Stimulated activated CD4-positive, alpha-beta T cell treated with anti-CD3 and anti-CD28 coated beads, Interleukin-2, amount 100 ng/mL, for 24 hours (primary cell): ENCODE measurements at regions not wholly inside any gene's neighbourhood (a gene's known extent, or its start where the extent isn't known, plus 50 kb on each side); places are given as distances from the start of the nearest gene placed in this dataset.
A peak's percentile ranks its signal among the peaks of the same experiment; 100 is the strongest.
"Not testable (repeated sequence)": the region's sequence is repeated elsewhere in the genome, so short reads cannot be mapped to it uniquely, and the experiment has no call there.

Experiments used
- DNase-seq, 2 donors: peaks; one replicate each; pipeline ENCODE4 v3.0.0-alpha.2; 2020

- DNase-seq = peak; percentile 39 to 41
Measured at GRCh38 chr7:3094701-3095445, 51.2 kb upstream of the CARD11 start.

- no peak for DNase-seq
Measured at GRCh38 chr7:3097734-3098133, 54.1 kb upstream of the CARD11 start.

GRCh38 chr7:3102159-3102558 is 58.5 kb upstream of the CARD11 start:
- DNase-seq = no peak

- no peak for DNase-seq
Measured at GRCh38 chr7:3103614-3104398, 60.1 kb upstream of the CARD11 start.

GRCh38 chr7:3105856-3106255 is 62.2 kb upstream of the CARD11 start:
- no peak for DNase-seq

- peak in 1 of 2 donors; percentile 41 for DNase-seq
Measured at GRCh38 chr7:3106361-3106826, 62.7 kb upstream of the CARD11 start.

GRCh38 chr7:3107228-3107763 is 63.6 kb upstream of the CARD11 start:
- no peak for DNase-seq

GRCh38 chr7:3107889-3108570 is 64.4 kb upstream of the CARD11 start:
- DNase-seq = no peak

GRCh38 chr7:3109311-3109915 is 65.7 kb upstream of the CARD11 start:
- DNase-seq = no peak

GRCh38 chr7:3112479-3113134 is 68.9 kb upstream of the CARD11 start:
- DNase-seq = no peak

- DNase-seq = no peak
Measured at GRCh38 chr7:3114917-3115316, 71.2 kb upstream of the CARD11 start.

- DNase-seq = no peak
Measured at GRCh38 chr7:3117081-3117480, 73.4 kb upstream of the CARD11 start.

- no peak for DNase-seq
Measured at GRCh38 chr7:3117488-3118231, 74.0 kb upstream of the CARD11 start.

- not testable (repeated sequence) for DNase-seq
Measured at GRCh38 chr7:3119352-3119927, 75.8 kb upstream of the CARD11 start.

GRCh38 chr7:3119963-3120362 is 76.3 kb upstream of the CARD11 start:
- DNase-seq = no peak

GRCh38 chr7:3120513-3120912 is 76.8 kb upstream of the CARD11 start:
- DNase-seq = no peak

- no peak for DNase-seq
Measured at GRCh38 chr7:3128857-3129490, 85.3 kb upstream of the CARD11 start.

GRCh38 chr7:3133811-3134385 is 90.2 kb upstream of the CARD11 start:
- DNase-seq = no peak

- DNase-seq = peak; percentile 17 to 25
Measured at GRCh38 chr7:3134745-3135144, 91.1 kb upstream of the CARD11 start.

- DNase-seq = no peak
Measured at GRCh38 chr7:3135626-3136025, 92.0 kb upstream of the CARD11 start.
